Ectodermal cell (in vitro differentiated cells): ENCODE measurements at regions not wholly inside any gene's neighbourhood (a gene's known extent, or its start where the extent isn't known, plus 50 kb on each side); places are given as distances from the start of the nearest gene placed in this dataset.

Experiments
- H3K27ac ChIP-seq: 2 replicates; pipeline ENCODE4 v1.7.0; 2013; ENCODE audit warnings: mild to moderate bottlenecking, low read depth, low read length; ENCODE audit not compliant: insufficient read depth, poor library complexity, severe bottlenecking
- H3K27me3 ChIP-seq: 2 replicates; pipeline ENCODE4 v1.7.0; 2013; ENCODE audit warnings: mild to moderate bottlenecking, low read length; ENCODE audit not compliant: insufficient read depth, control insufficient read depth, poor library complexity, severe bottlenecking
- H3K36me3 ChIP-seq: one replicate; pipeline ENCODE4 v1.7.0; 2013; ENCODE audit warnings: low read length; ENCODE audit not compliant: control insufficient read depth, insufficient read depth
- H3K4me1 ChIP-seq: one replicate; pipeline ENCODE4 v1.7.0; 2013; ENCODE audit warnings: low read length; ENCODE audit not compliant: control insufficient read depth, insufficient read depth
- H3K4me3 ChIP-seq: 2 replicates; pipeline ENCODE4 v1.7.0; 2013; ENCODE audit warnings: low read depth, low read length, control low read depth; ENCODE audit not compliant: insufficient read depth
- H3K9me3 ChIP-seq: 2 replicates; pipeline ENCODE4 v1.7.0; 2013; ENCODE audit warnings: mild to moderate bottlenecking, low read length, moderate library complexity; ENCODE audit not compliant: control insufficient read depth
- whole genome bisulfite sequencing, 2 experiments: methylation state at CpG; one replicate each; pipeline ENCODE4 v1.1.7; 2013; ENCODE audit warnings: missing lambda C conversion rate in 2 of 2; 5-methylcytosine and 5-hydroxymethylcytosine counted together

- Histone ChIP-seq H3K36me3 (no peaks in the 10 kb centered on the region), H3K27me3 (no peaks in the 10 kb centered on the region), H3K27ac (no peak overlapping the region), H3K4me1 (no peaks in the 10 kb centered on the region), H3K9me3 (no peaks in the 10 kb centered on the region), H3K4me3 (no peak overlapping the region)
- 73 to 92% methylated on average over 2 to 3 of the region's 4 CpGs for WGBS, 2 experiments
Measured at GRCh38 chr12:59164991-59165718, 244.9 kb upstream of the LRIG3 start.

- H3K9me3 ChIP-seq: no peaks in the 10 kb centered on the region
- H3K4me1 ChIP-seq: no peaks in the 10 kb centered on the region
- no peak overlapping the region for H3K4me3 ChIP-seq
- no peaks in the 10 kb centered on the region for H3K36me3 ChIP-seq
- H3K27me3 ChIP-seq: no peaks in the 10 kb centered on the region
- H3K27ac ChIP-seq: no peak overlapping the region
Measured at GRCh38 chr12:59164226-59164625, 243.9 kb upstream of the LRIG3 start.

- Histone ChIP-seq H3K36me3 (no peaks in the 10 kb centered on the region), H3K4me1 (peaks cover 6% of the 10 kb centered on the region), H3K4me3 (no peak overlapping the region), H3K27ac (no peak overlapping the region), H3K27me3 (no peaks in the 10 kb centered on the region), H3K9me3 (no peaks in the 10 kb centered on the region)
- WGBS, 2 experiments: 97 to 98% methylated on average over 3 to 4 of the region's 4 CpGs
Measured at GRCh38 chr12:59158681-59159080, 238.4 kb upstream of the LRIG3 start.

- no peaks in the 10 kb centered on the region for H3K27me3 ChIP-seq
- H3K9me3 ChIP-seq: no peaks in the 10 kb centered on the region
- H3K4me3 ChIP-seq: no peak overlapping the region
- 48 to 52% methylated on average over 3 of the region's 3 CpGs for WGBS, 2 experiments
- peaks cover 6% of the 10 kb centered on the region for H3K4me1 ChIP-seq
- no peak overlapping the region for H3K27ac ChIP-seq
- H3K36me3 ChIP-seq: no peaks in the 10 kb centered on the region
Measured at GRCh38 chr12:59158066-59158465, 237.8 kb upstream of the LRIG3 start.

- Histone ChIP-seq H3K36me3 (no peaks in the 10 kb centered on the region), H3K9me3 (no peaks in the 10 kb centered on the region), H3K27me3 (no peaks in the 10 kb centered on the region), H3K4me1 (peaks cover 6% of the 10 kb centered on the region), H3K4me3 (no peak overlapping the region), H3K27ac (no peak overlapping the region)
Measured at GRCh38 chr12:59155448-59155847, 235.1 kb upstream of the LRIG3 start.

GRCh38 chr12:59151243-59151642 lies 230.9 kb upstream of the LRIG3 start:
- Histone ChIP-seq H3K36me3 (no peaks in the 10 kb centered on the region), H3K27ac (no peak overlapping the region), H3K27me3 (no peaks in the 10 kb centered on the region), H3K4me3 (no peak overlapping the region), H3K9me3 (no peaks in the 10 kb centered on the region), H3K4me1 (no peaks in the 10 kb centered on the region)

- Histone ChIP-seq H3K4me3 (no peak overlapping the region), H3K36me3 (no peaks in the 10 kb centered on the region), H3K4me1 (no peaks in the 10 kb centered on the region), H3K27ac (no peak overlapping the region), H3K9me3 (no peaks in the 10 kb centered on the region), H3K27me3 (no peaks in the 10 kb centered on the region)
- 91% methylated on average over 1 of the region's 2 CpGs for WGBS, 2 experiments
Measured at GRCh38 chr12:59149995-59150642, 229.8 kb upstream of the LRIG3 start.

- Histone ChIP-seq H3K4me1 (no peaks in the 10 kb centered on the region), H3K4me3 (no peak overlapping the region), H3K27ac (no peak overlapping the region), H3K27me3 (no peaks in the 10 kb centered on the region), H3K36me3 (no peaks in the 10 kb centered on the region), H3K9me3 (no peaks in the 10 kb centered on the region)
- 100% methylated on average over 1 of the region's 1 CpG; no CpG with 5 or more reads in 1 of the 2 experiments for WGBS, 2 experiments
Measured at GRCh38 chr12:59147791-59148190, 227.5 kb upstream of the LRIG3 start.

- Histone ChIP-seq H3K4me1 (no peaks in the 10 kb centered on the region), H3K36me3 (no peaks in the 10 kb centered on the region), H3K4me3 (no peak overlapping the region), H3K9me3 (no peaks in the 10 kb centered on the region), H3K27ac (no peak overlapping the region), H3K27me3 (no peaks in the 10 kb centered on the region)
- 95 to 98% methylated on average over 3 to 4 of the region's 4 CpGs for WGBS, 2 experiments
Measured at GRCh38 chr12:59142183-59142790, 222.0 kb upstream of the LRIG3 start.

- H3K27me3 ChIP-seq: no peaks in the 10 kb centered on the region
- H3K4me1 ChIP-seq: peaks cover 9% of the 10 kb centered on the region
- 68 to 74% methylated on average over 2 of the region's 2 CpGs for WGBS, 2 experiments
Measured at GRCh38 chr12:59134750-59135149, 214.4 kb upstream of the LRIG3 start.

More at GRCh38 chr12:59134750-59135149, 214.4 kb upstream of the LRIG3 start:
- Histone ChIP-seq H3K27ac (no peak overlapping the region), H3K36me3 (no peaks in the 10 kb centered on the region), H3K4me3 (no peak overlapping the region), H3K9me3 (no peaks in the 10 kb centered on the region)
